ENCODE measurements at regions not wholly inside any gene's neighbourhood (a gene's known extent, or its start where the extent isn't known, plus 50 kb on each side); places are given as distances from the start of the nearest gene placed in this dataset.

GRCh38 chr15:77808075-77808474, 175.4 kb upstream of the LINGO1 start:
- no peak overlapping the region for H3K4me3 ChIP-seq (ENCODE audit: low read depth, low read length)
- no peak for DNase-seq (ENCODE audit: low read depth)
- no peak for TF ChIP-seq CTCF (IDR thresholded peaks at IDR 0.05; ENCODE audit: insufficient read depth, low read depth, low read length)

- no peak for DNase-seq (ENCODE audit: low read depth)
- H3K4me3 ChIP-seq (ENCODE audit: low read depth, low read length) = no peak overlapping the region
- TF ChIP-seq CTCF (IDR thresholded peaks at IDR 0.05; ENCODE audit: insufficient read depth, low read depth, low read length) = no peak
These were observed 174.9 kb upstream of the LINGO1 start for GRCh38 chr15:77807611-77808010.

- no peak overlapping the region for H3K4me3 ChIP-seq (ENCODE audit: low read depth, low read length)
- TF ChIP-seq CTCF (IDR thresholded peaks at IDR 0.05; ENCODE audit: insufficient read depth, low read depth, low read length) = no peak
- no peak for DNase-seq (ENCODE audit: low read depth)
These were observed 174.4 kb upstream of the LINGO1 start for GRCh38 chr15:77807115-77807514.

- no peak for TF ChIP-seq CTCF (IDR thresholded peaks at IDR 0.05; ENCODE audit: insufficient read depth, low read depth, low read length)
- DNase-seq (ENCODE audit: low read depth) = no peak
- no peak overlapping the region for H3K4me3 ChIP-seq (ENCODE audit: low read depth, low read length)
These were observed 171.5 kb upstream of the LINGO1 start for GRCh38 chr15:77804210-77804609.

GRCh38 chr15:77803487-77803886, 170.8 kb upstream of the LINGO1 start:
- TF ChIP-seq CTCF (IDR thresholded peaks at IDR 0.05; ENCODE audit: insufficient read depth, low read depth, low read length) = no peak
- no peak for DNase-seq (ENCODE audit: low read depth)
- H3K4me3 ChIP-seq (ENCODE audit: low read depth, low read length) = no peak overlapping the region

GRCh38 chr15:77800305-77800704, 167.6 kb upstream of the LINGO1 start:
- TF ChIP-seq CTCF (IDR thresholded peaks at IDR 0.05; ENCODE audit: insufficient read depth, low read depth, low read length) = no peak
- no peak overlapping the region for H3K4me3 ChIP-seq (ENCODE audit: low read depth, low read length)
- no peak for DNase-seq (ENCODE audit: low read depth)

- H3K4me3 ChIP-seq (ENCODE audit: low read depth, low read length) = no peak overlapping the region
- no peak for DNase-seq (ENCODE audit: low read depth)
- no peak for TF ChIP-seq CTCF (IDR thresholded peaks at IDR 0.05; ENCODE audit: insufficient read depth, low read depth, low read length)
These were observed 166.1 kb upstream of the LINGO1 start for GRCh38 chr15:77798847-77799246.

All from fibroblast of villous mesenchyme (primary cell).